D721Med (cell line): ENCODE measurements at regions not wholly inside any gene's neighbourhood (a gene's known extent, or its start where the extent isn't known, plus 50 kb on each side); places are given as distances from the start of the nearest gene placed in this dataset.

ENCODE experiments used
- DNase-seq: peaks from one replicate; pipeline ENCODE4 v3.0.0; 2011; ENCODE audit warnings: low spot score; ENCODE audit not compliant: insufficient read length
- FAIRE-seq: peaks from 2 replicates; lab custom pipeline; 2011; peaks lifted over from hg19 to GRCh38; lab: Jason Lieb, UNC
- CTCF ChIP-seq: IDR thresholded peaks from 2 replicates; pipeline ENCODE4 v1.5.1; 2012; ENCODE audit warnings: mild to moderate bottlenecking, control low read depth; ENCODE audit not compliant: insufficient read depth; ENCODE audit errors: missing control alignments

DNA sequence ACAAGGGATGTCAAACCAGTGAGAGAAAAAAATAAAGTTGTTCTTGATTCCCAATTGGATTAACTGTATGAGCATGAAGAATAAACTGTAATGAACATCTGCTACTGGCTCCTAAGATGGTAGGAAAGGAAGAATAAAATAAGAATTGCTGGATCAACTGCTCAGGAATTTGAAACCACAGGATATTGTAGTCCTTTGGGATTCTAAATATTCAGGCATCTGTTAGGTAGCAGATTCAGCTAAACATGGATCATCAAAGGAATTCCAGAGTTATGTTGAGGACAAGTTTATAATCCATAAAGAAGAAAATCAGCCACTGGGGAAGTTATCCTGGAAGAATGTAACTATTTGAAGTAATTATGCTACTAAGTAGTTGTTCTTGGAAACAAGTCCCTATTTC, 65.8 kb downstream of the ISL1 start:
- TF ChIP-seq CTCF = no peak
- DNase-seq (no peak), FAIRE-seq (no peak)

GRCh38 chr5:51452562-51452961, 69.3 kb downstream of the ISL1 start:
- FAIRE-seq = no peak

DNA sequence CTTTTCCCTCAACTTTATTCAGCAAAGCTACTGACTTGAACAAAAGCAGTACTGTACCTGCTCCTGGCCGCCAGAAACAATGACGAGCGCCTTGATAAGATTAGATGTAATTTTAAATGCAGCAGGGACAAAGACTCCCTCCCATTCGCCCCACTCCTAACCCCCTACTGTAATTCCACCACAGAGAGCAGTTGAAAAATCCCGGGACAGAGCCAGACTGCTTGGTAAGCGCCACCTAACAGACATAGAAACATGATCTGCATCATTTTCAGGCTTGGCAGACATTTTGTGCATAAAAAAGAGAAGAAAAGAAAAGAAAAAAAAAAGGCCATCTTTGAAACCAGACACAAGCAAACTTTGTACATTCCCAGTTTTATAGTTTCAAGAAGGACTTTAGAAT, 81.9 kb downstream of the ISL1 start:
- FAIRE-seq (no peak), DNase-seq (no peak)
- no peak for TF ChIP-seq CTCF

More at GRCh38 chr5:51452562-51452961, 69.3 kb downstream of the ISL1 start:
- TF ChIP-seq CTCF = no peak
- DNase-seq = no peak

DNA sequence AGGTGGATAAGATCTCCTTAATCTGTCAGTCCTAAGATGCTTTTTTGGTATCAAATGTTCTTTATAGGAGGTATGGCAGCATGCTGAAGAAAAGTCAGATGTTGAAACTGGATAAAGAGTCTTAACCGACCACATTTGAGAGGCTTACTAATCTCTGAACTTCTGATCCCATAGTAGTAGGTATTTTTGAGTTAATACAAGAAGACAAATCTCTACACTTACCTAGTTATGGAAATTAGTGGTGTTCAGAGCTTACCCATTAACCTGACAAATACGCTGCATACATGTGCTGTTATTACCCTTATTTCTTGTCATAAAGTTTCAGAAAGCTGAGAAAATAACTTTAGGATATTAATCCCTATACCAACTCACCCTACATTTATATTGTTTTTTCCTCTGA, 83.0 kb downstream of the ISL1 start:
- DNase-seq (no peak), FAIRE-seq (no peak)
- TF ChIP-seq CTCF = no peak

DNA sequence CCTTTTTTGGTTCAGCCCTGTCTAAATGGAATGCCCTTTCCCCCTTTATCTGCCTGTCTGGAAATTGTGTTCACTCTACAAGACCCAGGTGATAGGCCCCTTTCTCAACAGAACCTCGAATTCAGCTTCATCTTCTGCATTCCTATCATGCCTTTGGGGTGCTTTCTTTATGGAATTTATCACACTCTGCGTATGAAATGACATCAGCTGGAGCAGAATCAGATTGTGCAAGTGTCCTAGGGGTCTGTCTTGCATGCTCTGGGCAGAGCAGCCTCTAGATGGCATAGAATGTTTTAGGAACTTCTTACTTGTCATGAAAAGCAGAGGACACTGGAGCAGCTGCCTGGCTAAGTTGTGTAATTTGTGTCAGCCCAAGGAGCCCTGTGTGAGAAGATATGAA, 84.9 kb downstream of the ISL1 start:
- DNase-seq (no peak), FAIRE-seq (no peak)
- no peak for TF ChIP-seq CTCF

DNA sequence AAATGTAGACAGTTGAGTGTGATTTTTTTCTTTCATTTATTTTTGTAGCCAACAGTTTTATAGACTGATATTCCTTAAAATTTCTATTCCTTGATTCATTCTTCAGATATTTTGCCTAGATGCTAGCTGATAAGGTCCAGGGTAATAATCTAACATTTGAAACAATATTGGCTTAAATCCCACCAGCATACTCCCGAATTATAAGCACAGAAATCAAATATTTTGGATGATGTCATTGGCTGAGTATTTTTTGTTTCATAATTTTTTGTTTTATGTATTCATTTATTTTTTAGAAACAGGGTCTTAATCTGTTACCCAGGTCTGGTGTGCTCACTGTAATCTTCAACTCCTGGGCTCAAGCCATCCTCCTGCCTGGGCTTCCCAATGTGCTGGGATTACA, 88.4 kb downstream of the ISL1 start:
- no peak for FAIRE-seq

DNA sequence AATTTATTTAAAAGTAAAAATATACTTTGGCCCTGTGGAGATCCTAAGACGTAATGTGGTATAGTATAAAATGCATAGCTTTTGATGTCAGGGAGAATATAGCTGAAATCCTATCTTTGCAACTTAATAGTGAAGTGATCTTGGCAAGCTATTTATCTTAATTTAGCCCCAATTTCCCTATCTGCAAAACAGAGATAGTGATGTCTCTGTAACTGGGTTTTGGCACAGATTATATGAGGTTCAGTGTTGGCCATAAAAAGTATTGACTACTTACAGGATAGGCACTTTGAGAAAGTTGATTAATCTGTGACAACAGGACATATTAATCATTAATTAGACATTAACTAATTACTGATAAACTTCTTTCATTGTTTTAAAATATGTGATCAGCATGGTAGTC, 89.2 kb downstream of the ISL1 start:
- no peak for FAIRE-seq
- no peak for TF ChIP-seq CTCF
- DNase-seq = no peak

More for the DNA sequence above, 88.4 kb downstream of the ISL1 start:
- no peak for DNase-seq
- TF ChIP-seq CTCF = no peak
